Body of pancreas (tissue), 4 donors: ENCODE measurements at regions not wholly inside any gene's neighbourhood (a gene's known extent, or its start where the extent isn't known, plus 50 kb on each side); places are given as distances from the start of the nearest gene placed in this dataset.

Source experiments
- POLR2A ChIP-seq, 3 donors: fragments of 450-650 bp; IDR thresholded peaks; one replicate each; pipeline ENCODE4 v1.6.1; 2016; ENCODE audit warnings: antibody characterized with exemption in 3 of 3, mild to moderate bottlenecking in 2 of 3
- TF ChIP-seq, protein P1 (sequence below), 7 experiments: fragments of 450-650 bp in 4 of 7; fragments of 200-600 bp in 3 of 7; sonication (generic) in 3 of 7; IDR thresholded peaks; one replicate each; pipeline ENCODE4 v1.5.1; 2016 to 2019; ENCODE audit warnings: antibody characterized with exemption in 7 of 7

DNA sequence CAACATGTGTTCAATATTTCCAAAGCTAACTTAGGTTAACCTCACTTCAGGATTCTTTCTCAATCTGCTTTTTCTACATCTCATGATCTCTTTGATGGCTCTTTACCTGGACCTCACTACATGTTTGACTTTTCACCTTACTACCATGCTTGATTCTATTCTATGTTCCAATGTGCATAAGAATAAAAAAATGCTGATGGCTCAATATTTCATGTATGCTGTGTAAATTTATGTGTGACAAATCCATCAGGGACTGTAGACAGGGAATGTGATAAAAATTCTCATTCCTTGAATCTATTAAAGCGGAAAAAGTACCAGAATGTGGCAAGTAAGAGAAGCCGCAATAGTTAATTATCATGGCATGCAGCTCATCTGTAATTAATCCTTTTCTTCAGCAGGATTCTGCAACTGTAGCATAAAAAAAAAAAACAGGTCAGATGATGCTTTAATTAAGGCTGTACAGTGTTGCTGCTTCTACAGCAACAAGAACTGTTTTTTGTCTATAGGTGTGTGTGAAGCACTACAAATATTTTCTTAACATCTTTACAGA lies 276.9 kb upstream of the PRKD1 start:
- TF ChIP-seq, protein P1, sequence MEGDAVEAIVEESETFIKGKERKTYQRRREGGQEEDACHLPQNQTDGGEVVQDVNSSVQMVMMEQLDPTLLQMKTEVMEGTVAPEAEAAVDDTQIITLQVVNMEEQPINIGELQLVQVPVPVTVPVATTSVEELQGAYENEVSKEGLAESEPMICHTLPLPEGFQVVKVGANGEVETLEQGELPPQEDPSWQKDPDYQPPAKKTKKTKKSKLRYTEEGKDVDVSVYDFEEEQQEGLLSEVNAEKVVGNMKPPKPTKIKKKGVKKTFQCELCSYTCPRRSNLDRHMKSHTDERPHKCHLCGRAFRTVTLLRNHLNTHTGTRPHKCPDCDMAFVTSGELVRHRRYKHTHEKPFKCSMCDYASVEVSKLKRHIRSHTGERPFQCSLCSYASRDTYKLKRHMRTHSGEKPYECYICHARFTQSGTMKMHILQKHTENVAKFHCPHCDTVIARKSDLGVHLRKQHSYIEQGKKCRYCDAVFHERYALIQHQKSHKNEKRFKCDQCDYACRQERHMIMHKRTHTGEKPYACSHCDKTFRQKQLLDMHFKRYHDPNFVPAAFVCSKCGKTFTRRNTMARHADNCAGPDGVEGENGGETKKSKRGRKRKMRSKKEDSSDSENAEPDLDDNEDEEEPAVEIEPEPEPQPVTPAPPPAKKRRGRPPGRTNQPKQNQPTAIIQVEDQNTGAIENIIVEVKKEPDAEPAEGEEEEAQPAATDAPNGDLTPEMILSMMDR (IDR thresholded peaks at IDR 0.05) = no peak
- no peak for TF ChIP-seq POLR2A (IDR thresholded peaks at IDR 0.05)
